Caco-2 (cell line): ENCODE measurements at regions not wholly inside any gene's neighbourhood (a gene's known extent, or its start where the extent isn't known, plus 50 kb on each side); places are given as distances from the start of the nearest gene placed in this dataset.

Experiments used
- BruUV-seq: library from RNA; stranded (reverse); fragments of 400-500 nt; replicated peaks from 2 replicates; lab custom pipeline; 2021; lab: Mats Ljungman, UMichigan
- CTCF ChIA-PET: fragments of 300-600 bp; sonication (Branson Sonifier 250); formaldehyde crosslinking; loops from one replicate; lab custom pipeline; 2022; ENCODE audit warnings: antibody characterized with exemption; lab: Charles Lee
- POLR2A ChIA-PET: fragments of 300-600 bp; sonication (Branson Sonifier 250); formaldehyde crosslinking; loops from one replicate; lab custom pipeline; 2022; ENCODE audit warnings: antibody characterized with exemption; lab: Charles Lee
- DNase-seq, 2 experiments: peaks; one replicate each; pipeline versions ENCODE4 v3.0.0 to v3.0.0-alpha.2; 2020 to 2022
- H3K27me3 ChIP-seq: replicated peaks from 2 replicates; pipeline ENCODE4 v1.6.0; 2011; ENCODE audit warnings: low read length; ENCODE audit not compliant: control insufficient read depth, insufficient read depth
- H3K36me3 ChIP-seq: 2 replicates; pipeline ENCODE4 v1.5.1; 2011; ENCODE audit warnings: low read length; ENCODE audit not compliant: control insufficient read depth, insufficient read depth
- H3K4me1 ChIP-seq: fragments of 250-450 bp; sonication (Bioruptor Pico); 2 replicates; pipeline ENCODE4 v1.5.1; 2020; ENCODE audit warnings: mild to moderate bottlenecking
- H3K4me3 ChIP-seq: 2 replicates; pipeline ENCODE4 v1.5.1; 2011; ENCODE audit warnings: low read depth, mild to moderate bottlenecking, control low read depth, low read length
- H3K9me3 ChIP-seq: fragments of 250-450 bp; sonication (Bioruptor Pico); 2 replicates; pipeline ENCODE4 v1.5.1; 2020; ENCODE audit warnings: mild to moderate bottlenecking, moderate library complexity
- H3K27ac Mint-ChIP-seq: one replicate; pipeline ENCODE4 v1.8.0; 2022; ENCODE audit warnings: mixed read lengths; ENCODE audit not compliant: unreplicated experiment
- H3K27me3 Mint-ChIP-seq: one replicate; pipeline ENCODE4 v1.8.0; 2022; ENCODE audit warnings: mixed read lengths; ENCODE audit not compliant: insufficient read depth, unreplicated experiment
- H3K36me3 Mint-ChIP-seq: one replicate; pipeline ENCODE4 v1.8.0; 2022; ENCODE audit warnings: mild to moderate bottlenecking, mixed read lengths; ENCODE audit not compliant: insufficient read depth, unreplicated experiment
- H3K4me1 Mint-ChIP-seq: one replicate; pipeline ENCODE4 v1.8.0; 2022; ENCODE audit warnings: low read depth, mixed read lengths; ENCODE audit not compliant: unreplicated experiment
- H3K4me3 Mint-ChIP-seq: one replicate; pipeline ENCODE4 v1.8.0; 2022; ENCODE audit warnings: mild to moderate bottlenecking, moderate library complexity, mixed read lengths; ENCODE audit not compliant: unreplicated experiment
- H3K9me3 Mint-ChIP-seq: one replicate; pipeline ENCODE4 v1.8.0; 2022; ENCODE audit warnings: mixed read lengths; ENCODE audit not compliant: unreplicated experiment
- intact Hi-C: fragments of 100-400 bp; cut with micrococcal nuclease; formaldehyde crosslinking; loops from one replicate; pipeline ENCODE4 v1.10.0; 2022; ENCODE audit not compliant: unreplicated experiment
- TF ChIP-seq, protein P1 (sequence below), 2 experiments: fragments of 200-600 bp in 1 of 2; IDR thresholded peaks; 1 replicate in 1 of 2; 2 replicates in 1 of 2; pipeline versions ENCODE4 v1.5.1 to v1.8.0; 2011 to 2022; ENCODE audit warnings: antibody characterized with exemption in 1 of 2, control low read depth in 1 of 2, inconsistent platforms in 1 of 2, low read depth in 1 of 2, low read length in 1 of 2, mild to moderate bottlenecking in 1 of 2, moderate library complexity in 1 of 2; ENCODE audit not compliant: insufficient read depth in 1 of 2, severe bottlenecking in 1 of 2, unreplicated experiment in 1 of 2

DNA sequence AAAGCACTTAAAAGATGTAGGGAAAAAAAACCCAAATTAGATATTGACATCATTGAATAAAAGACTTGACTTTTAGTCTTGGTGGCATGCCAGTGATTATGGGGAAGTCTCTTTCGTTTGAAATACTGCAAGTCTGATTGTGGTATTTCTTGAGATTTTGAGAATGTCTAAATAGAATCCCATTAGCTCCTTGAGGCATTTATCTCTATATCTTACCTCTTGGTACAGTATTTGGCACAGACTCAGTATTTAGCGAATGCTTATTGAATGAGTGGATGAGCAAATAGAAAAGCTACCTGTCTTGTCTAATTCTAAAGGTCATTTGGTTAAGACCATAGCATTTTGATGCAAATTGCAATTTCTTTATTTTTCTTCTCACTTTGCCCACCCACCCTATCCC, 156.5 kb downstream of the TFAP2B start:
- TF ChIP-seq, protein P1, sequence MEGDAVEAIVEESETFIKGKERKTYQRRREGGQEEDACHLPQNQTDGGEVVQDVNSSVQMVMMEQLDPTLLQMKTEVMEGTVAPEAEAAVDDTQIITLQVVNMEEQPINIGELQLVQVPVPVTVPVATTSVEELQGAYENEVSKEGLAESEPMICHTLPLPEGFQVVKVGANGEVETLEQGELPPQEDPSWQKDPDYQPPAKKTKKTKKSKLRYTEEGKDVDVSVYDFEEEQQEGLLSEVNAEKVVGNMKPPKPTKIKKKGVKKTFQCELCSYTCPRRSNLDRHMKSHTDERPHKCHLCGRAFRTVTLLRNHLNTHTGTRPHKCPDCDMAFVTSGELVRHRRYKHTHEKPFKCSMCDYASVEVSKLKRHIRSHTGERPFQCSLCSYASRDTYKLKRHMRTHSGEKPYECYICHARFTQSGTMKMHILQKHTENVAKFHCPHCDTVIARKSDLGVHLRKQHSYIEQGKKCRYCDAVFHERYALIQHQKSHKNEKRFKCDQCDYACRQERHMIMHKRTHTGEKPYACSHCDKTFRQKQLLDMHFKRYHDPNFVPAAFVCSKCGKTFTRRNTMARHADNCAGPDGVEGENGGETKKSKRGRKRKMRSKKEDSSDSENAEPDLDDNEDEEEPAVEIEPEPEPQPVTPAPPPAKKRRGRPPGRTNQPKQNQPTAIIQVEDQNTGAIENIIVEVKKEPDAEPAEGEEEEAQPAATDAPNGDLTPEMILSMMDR (IDR thresholded peaks at IDR 0.05; ENCODE audit: insufficient read depth in 1 of 2, low read depth in 1 of 2, low read length in 1 of 2, severe bottlenecking in 1 of 2, unreplicated experiment in 1 of 2), result no peak
- Histone ChIP-seq H3K4me1 (no peaks in the 10 kb centered on the region), H3K36me3 (no peaks in the 10 kb centered on the region), H3K27me3 (no peaks in the 10 kb centered on the region), H3K4me3 (no peak overlapping the region), H3K9me3 (no peaks in the 10 kb centered on the region)
- ChIA-PET CTCF (no interaction called here), POLR2A (no interaction called here)
- BruUV-seq, result no TSS peak
- Mint-ChIP-seq H3K4me1 (no peaks in the 10 kb centered on the region), H3K27me3 (peaks cover 2% of the 10 kb centered on the region), H3K4me3 (no peak overlapping the region), H3K9me3 (no peaks in the 10 kb centered on the region), H3K27ac (no peak overlapping the region), H3K36me3 (no peaks in the 10 kb centered on the region)
- DNase-seq, result no peak
- intact Hi-C loops, result no loop called here

DNA sequence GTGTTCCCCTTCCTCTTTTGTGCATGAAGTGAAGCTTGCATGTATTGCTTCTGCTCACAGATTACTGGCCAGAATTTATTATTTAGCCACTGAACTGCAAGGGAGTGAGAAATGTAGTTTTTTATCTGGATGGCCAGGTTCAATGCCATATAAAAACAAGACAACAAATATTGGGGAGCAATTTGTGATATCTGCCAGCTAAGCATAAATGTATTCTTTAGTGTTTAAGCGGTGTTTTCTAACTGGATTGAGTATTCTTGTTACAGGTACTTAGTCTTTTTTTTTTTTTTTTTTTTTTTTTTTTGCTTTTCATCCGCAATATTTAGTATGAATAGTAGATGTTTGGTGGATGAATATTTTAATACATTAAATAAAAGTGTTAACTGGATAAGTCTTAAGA, 158.2 kb downstream of the TFAP2B start:
- Mint-ChIP-seq H3K4me3 (no peak overlapping the region), H3K27me3 (no peaks in the 10 kb centered on the region), H3K9me3 (no peaks in the 10 kb centered on the region), H3K4me1 (no peaks in the 10 kb centered on the region), H3K36me3 (no peaks in the 10 kb centered on the region), H3K27ac (no peak overlapping the region)
- no TSS peak for BruUV-seq
- H3K9me3 ChIP-seq, result no peaks in the 10 kb centered on the region
- CTCF ChIA-PET, result no interaction called here
- H3K4me3 ChIP-seq, result no peak overlapping the region
- POLR2A ChIA-PET, result no interaction called here
- DNase-seq, result no peak
- no peaks in the 10 kb centered on the region for H3K36me3 ChIP-seq
- intact Hi-C loops, result no loop called here
- H3K4me1 ChIP-seq, result no peaks in the 10 kb centered on the region
- H3K27me3 ChIP-seq, result no peaks in the 10 kb centered on the region
- TF ChIP-seq, protein P1 (IDR thresholded peaks at IDR 0.05; ENCODE audit: insufficient read depth in 1 of 2, low read depth in 1 of 2, low read length in 1 of 2, severe bottlenecking in 1 of 2, unreplicated experiment in 1 of 2), result no peak

DNA sequence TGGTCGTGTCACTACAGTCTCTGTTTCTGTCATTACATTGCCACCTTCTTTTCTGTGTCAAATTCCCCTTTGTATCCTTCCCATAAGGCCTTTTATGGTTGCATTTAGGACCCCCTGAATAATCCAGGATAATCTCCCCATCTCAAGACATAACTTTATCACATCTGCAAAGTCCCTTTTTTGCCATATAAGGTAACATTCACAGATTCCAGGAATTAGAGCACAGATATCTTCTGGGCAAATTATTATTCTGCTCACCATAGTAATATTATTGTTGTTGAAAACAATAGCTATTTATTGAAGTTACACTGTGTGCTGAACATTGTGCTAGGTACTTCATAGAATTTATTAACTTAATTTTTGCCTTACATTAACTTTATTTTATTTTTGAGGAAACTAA, 159.1 kb downstream of the TFAP2B start:
- no peaks in the 10 kb centered on the region for H3K9me3 ChIP-seq
- H3K9me3 Mint-ChIP-seq, result no peaks in the 10 kb centered on the region
- H3K27me3 ChIP-seq, result no peaks in the 10 kb centered on the region
- ChIA-PET POLR2A (no interaction called here), CTCF (no interaction called here)
- no peak for DNase-seq
- TF ChIP-seq, protein P1 (IDR thresholded peaks at IDR 0.05; ENCODE audit: insufficient read depth in 1 of 2, low read depth in 1 of 2, low read length in 1 of 2, severe bottlenecking in 1 of 2, unreplicated experiment in 1 of 2), result no peak
- H3K4me3 Mint-ChIP-seq, result no peak overlapping the region
- no peaks in the 10 kb centered on the region for H3K4me1 ChIP-seq
- no peaks in the 10 kb centered on the region for H3K36me3 ChIP-seq
- no peaks in the 10 kb centered on the region for H3K4me1 Mint-ChIP-seq
- no peak overlapping the region for H3K4me3 ChIP-seq
- no peak overlapping the region for H3K27ac Mint-ChIP-seq
- H3K36me3 Mint-ChIP-seq, result no peaks in the 10 kb centered on the region
- BruUV-seq, result no TSS peak
- intact Hi-C loops, result no loop called here
- no peaks in the 10 kb centered on the region for H3K27me3 Mint-ChIP-seq
